Type B pancreatic cell (in vitro differentiated cells): ENCODE measurements at regions not wholly inside any gene's neighbourhood (a gene's known extent, or its start where the extent isn't known, plus 50 kb on each side); places are given as distances from the start of the nearest gene placed in this dataset.
A peak's percentile ranks its signal among the peaks of the same experiment; 100 is the strongest.

ENCODE experiments used
- DNase-seq: peaks from one replicate; pipeline ENCODE4 v3.0.0; 2021; ENCODE audit warnings: mixed read lengths; ENCODE audit not compliant: unreplicated experiment; ENCODE audit errors: extremely low spot score
- H3K27ac Mint-ChIP-seq: 2 replicates; pipeline ENCODE4 v1.8.0; 2021; ENCODE audit warnings: mild to moderate bottlenecking, mixed read lengths
- H3K27me3 Mint-ChIP-seq: 2 replicates; pipeline ENCODE4 v1.8.0; 2021; ENCODE audit warnings: mixed read lengths
- H3K36me3 Mint-ChIP-seq: 2 replicates; pipeline ENCODE4 v1.8.0; 2021; ENCODE audit warnings: mixed read lengths
- H3K4me1 Mint-ChIP-seq: one replicate; pipeline ENCODE4 v1.8.0; 2021; ENCODE audit warnings: mixed read lengths; ENCODE audit not compliant: unreplicated experiment
- H3K4me3 Mint-ChIP-seq: 2 replicates; pipeline ENCODE4 v1.8.0; 2021; ENCODE audit warnings: mild to moderate bottlenecking, mixed read lengths
- H3K9me3 Mint-ChIP-seq: 2 replicates; pipeline ENCODE4 v1.8.0; 2021; ENCODE audit warnings: mixed read lengths
- CTCF ChIP-seq: fragments of 200-600 bp; sonication (generic); conservative IDR thresholded peaks from 2 replicates; pipeline ENCODE4 v1.5.0; 2021; ENCODE audit warnings: antibody characterized with exemption, mild to moderate bottlenecking

- H3K4me3 Mint-ChIP-seq = peak overlapping the region; percentile 47
These were observed 86.0 kb downstream of the CDC42EP3 start for GRCh38 chr2:37585295-37585908.

GRCh38 chr2:37585982-37586621, 85.3 kb downstream of the CDC42EP3 start:
- Mint-ChIP-seq H3K27me3 (no peaks in the 10 kb centered on the region), H3K36me3 (no peaks in the 10 kb centered on the region), H3K27ac (peak overlapping the region; percentile 78), H3K4me3 (peak overlapping the region; percentile 42), H3K9me3 (no peaks in the 10 kb centered on the region), H3K4me1 (peaks cover 47% of the 10 kb centered on the region)
- DNase-seq = no peak
- no peak for TF ChIP-seq CTCF

More at GRCh38 chr2:37585295-37585908, 86.0 kb downstream of the CDC42EP3 start:
- Mint-ChIP-seq H3K27ac (peak overlapping the region; percentile 75), H3K4me1 (peaks cover 46% of the 10 kb centered on the region), H3K36me3 (no peaks in the 10 kb centered on the region), H3K27me3 (no peaks in the 10 kb centered on the region), H3K9me3 (no peaks in the 10 kb centered on the region)
- TF ChIP-seq CTCF = no peak
- no peak for DNase-seq

- peak overlapping the region; percentile 42 for H3K4me3 Mint-ChIP-seq
- H3K27me3 Mint-ChIP-seq = no peaks in the 10 kb centered on the region
- H3K27ac Mint-ChIP-seq = peak overlapping the region; percentile 78
- H3K4me1 Mint-ChIP-seq = peaks cover 47% of the 10 kb centered on the region
- no peak for TF ChIP-seq CTCF
- DNase-seq = no peak
- no peaks in the 10 kb centered on the region for H3K36me3 Mint-ChIP-seq
- no peaks in the 10 kb centered on the region for H3K9me3 Mint-ChIP-seq
These were observed 84.7 kb downstream of the CDC42EP3 start for GRCh38 chr2:37586663-37587317.

GRCh38 chr2:37587817-37588216, 83.6 kb downstream of the CDC42EP3 start:
- Mint-ChIP-seq H3K27ac (peak overlapping the region; percentile 75), H3K27me3 (no peaks in the 10 kb centered on the region), H3K9me3 (no peaks in the 10 kb centered on the region), H3K4me3 (no peak overlapping the region), H3K4me1 (peaks cover 42% of the 10 kb centered on the region), H3K36me3 (no peaks in the 10 kb centered on the region)
- no peak for TF ChIP-seq CTCF
- no peak for DNase-seq

- no peak for TF ChIP-seq CTCF
- H3K36me3 Mint-ChIP-seq = no peaks in the 10 kb centered on the region
- peak overlapping the region; percentile 75 for H3K27ac Mint-ChIP-seq
- no peaks in the 10 kb centered on the region for H3K27me3 Mint-ChIP-seq
- no peak for DNase-seq
- peak overlapping the region; percentile 46 for H3K4me3 Mint-ChIP-seq
- H3K9me3 Mint-ChIP-seq = no peaks in the 10 kb centered on the region
- peaks cover 40% of the 10 kb centered on the region for H3K4me1 Mint-ChIP-seq
These were observed 83.1 kb downstream of the CDC42EP3 start for GRCh38 chr2:37588316-37588777.
